KMS-11 (cell line): ENCODE measurements at regions not wholly inside any gene's neighbourhood (a gene's known extent, or its start where the extent isn't known, plus 50 kb on each side); places are given as distances from the start of the nearest gene placed in this dataset.

Experiments
- H2AFZ ChIP-seq: fragments of 200-600 bp; sonication (generic); 2 replicates; pipeline ENCODE4 v1.6.1; 2016; ENCODE audit warnings: antibody characterized with exemption, mixed run types, low read depth
- H3K27ac ChIP-seq: fragments of 200-600 bp; sonication (generic); 2 replicates; pipeline ENCODE4 v1.6.1; 2016; ENCODE audit warnings: mild to moderate bottlenecking, mixed run types
- H3K27me3 ChIP-seq: fragments of 200-600 bp; sonication (generic); 2 replicates; pipeline ENCODE4 v1.6.1; 2017; ENCODE audit warnings: mild to moderate bottlenecking, low read depth, mixed run types, moderate library complexity; ENCODE audit not compliant: insufficient read depth
- H3K36me3 ChIP-seq: fragments of 200-600 bp; sonication (generic); 2 replicates; pipeline ENCODE4 v1.6.1; 2017; ENCODE audit warnings: mild to moderate bottlenecking, mixed run types; ENCODE audit not compliant: insufficient read depth
- H3K4me1 ChIP-seq: fragments of 200-600 bp; sonication (generic); 2 replicates; pipeline ENCODE4 v1.6.1; 2016; ENCODE audit warnings: mild to moderate bottlenecking, low read depth, mixed run types; ENCODE audit not compliant: poor library complexity, severe bottlenecking
- H3K4me2 ChIP-seq: fragments of 200-600 bp; sonication (generic); 2 replicates; pipeline ENCODE4 v1.7.0; 2016; ENCODE audit warnings: mild to moderate bottlenecking, mixed run types
- H3K4me3 ChIP-seq: fragments of 200-600 bp; sonication (generic); IDR thresholded peaks from 2 replicates; pipeline ENCODE4 v1.6.1; 2017; ENCODE audit warnings: low read depth, low read length, mixed read lengths; ENCODE audit not compliant: insufficient read depth
- H3K79me2 ChIP-seq: fragments of 200-600 bp; sonication (generic); 2 replicates; pipeline ENCODE4 v1.6.1; 2016; ENCODE audit warnings: low read depth, mixed run types; ENCODE audit not compliant: insufficient read depth
- H3K9ac ChIP-seq: fragments of 200-600 bp; sonication (generic); 2 replicates; pipeline ENCODE4 v1.6.1; 2016; ENCODE audit warnings: mild to moderate bottlenecking, mixed run types
- H4K20me1 ChIP-seq: fragments of 200-600 bp; sonication (generic); 2 replicates; pipeline ENCODE4 v1.6.1; 2016; ENCODE audit warnings: mild to moderate bottlenecking, mixed run types; ENCODE audit not compliant: insufficient read depth
- CTCF ChIP-seq: fragments of 200-600 bp; sonication (generic); conservative IDR thresholded peaks from 2 replicates; pipeline ENCODE4 v1.6.1; 2017; ENCODE audit warnings: low read depth, mild to moderate bottlenecking, antibody characterized with exemption, low read length, moderate library complexity, mixed read lengths

- H3K4me2 ChIP-seq = no peak overlapping the region
- no peak overlapping the region for H3K27ac ChIP-seq
- H4K20me1 ChIP-seq = no peaks in the 10 kb centered on the region
- no peaks in the 10 kb centered on the region for H3K27me3 ChIP-seq
- no peak overlapping the region for H3K9ac ChIP-seq
- no peaks in the 10 kb centered on the region for H3K4me1 ChIP-seq
- no peaks in the 10 kb centered on the region for H3K36me3 ChIP-seq
- peak; percentile 35; the same call in 1 of the 2 replicates for TF ChIP-seq CTCF
- H3K4me3 ChIP-seq = no peak overlapping the region
- H2AFZ ChIP-seq = no peak overlapping the region
- H3K79me2 ChIP-seq = no peaks in the 10 kb centered on the region
These were observed 487.6 kb downstream of the METTL4 start for GRCh38 chr18:2083691-2084090.

- no peak overlapping the region for H3K9ac ChIP-seq
These were observed 484.9 kb downstream of the METTL4 start for GRCh38 chr18:2086439-2086838.

GRCh38 chr18:2087877-2088673 lies 483.2 kb downstream of the METTL4 start:
- Histone ChIP-seq H3K4me2 (no peak overlapping the region), H3K27me3 (no peaks in the 10 kb centered on the region), H3K9ac (no peak overlapping the region), H3K79me2 (no peaks in the 10 kb centered on the region), H4K20me1 (no peaks in the 10 kb centered on the region), H3K4me3 (no peak overlapping the region), H3K4me1 (no peaks in the 10 kb centered on the region), H2AFZ (no peak overlapping the region), H3K36me3 (no peaks in the 10 kb centered on the region), H3K27ac (no peak overlapping the region)
- TF ChIP-seq CTCF = no peak

More at GRCh38 chr18:2086439-2086838, 484.9 kb downstream of the METTL4 start:
- H3K4me1 ChIP-seq = no peaks in the 10 kb centered on the region
- no peaks in the 10 kb centered on the region for H3K36me3 ChIP-seq
- TF ChIP-seq CTCF = no peak
- H2AFZ ChIP-seq = no peak overlapping the region
- no peaks in the 10 kb centered on the region for H3K27me3 ChIP-seq
- H3K79me2 ChIP-seq = no peaks in the 10 kb centered on the region
- no peak overlapping the region for H3K4me2 ChIP-seq
- H3K4me3 ChIP-seq = no peak overlapping the region
- H3K27ac ChIP-seq = no peak overlapping the region
- no peaks in the 10 kb centered on the region for H4K20me1 ChIP-seq

- Histone ChIP-seq H3K9ac (no peak overlapping the region), H3K79me2 (no peaks in the 10 kb centered on the region), H4K20me1 (no peaks in the 10 kb centered on the region), H3K27me3 (no peaks in the 10 kb centered on the region), H3K4me2 (no peak overlapping the region), H3K36me3 (no peaks in the 10 kb centered on the region), H3K4me3 (no peak overlapping the region), H3K27ac (no peak overlapping the region), H2AFZ (no peak overlapping the region), H3K4me1 (no peaks in the 10 kb centered on the region)
- TF ChIP-seq CTCF = no peak
These were observed 481.9 kb downstream of the METTL4 start for GRCh38 chr18:2089396-2089795.
